ENCODE measurements at regions not wholly inside any gene's neighbourhood (a gene's known extent, or its start where the extent isn't known, plus 50 kb on each side); places are given as distances from the start of the nearest gene placed in this dataset.

GRCh38 chr5:159638481-159638880 is 277.8 kb upstream of the ADRA1B start:
- Histone ChIP-seq H3K4me1 (no peaks in the 10 kb centered on the region), H3K27ac (no peak overlapping the region), H3K27me3 (replicated peaks in 1 of 7) (no peaks in the 10 kb centered on the region), H3K9me3 (peaks cover 0 to 8% (median 0%) of the 10 kb centered on the region in 8 donors), H3K36me3 (no peaks in the 10 kb centered on the region), H3K4me3 (no peak overlapping the region)
- no peak for DNase-seq
- TF ChIP-seq POLR2AphosphoS5 (IDR thresholded peaks at IDR 0.05) (no peak), CTCF (IDR thresholded peaks at IDR 0.05 in 8 of 11, conservative IDR thresholded peaks at IDR 0.05 in 3 of 11) (no peak), POLR2A (IDR thresholded peaks at IDR 0.05) (no peak)
- intact Hi-C loops (cut with DNase I; ENCODE audit: low total_unique reads) = no loop called here

GRCh38 chr5:159638954-159639559 is 277.2 kb upstream of the ADRA1B start:
- H3K4me3 ChIP-seq = no peak overlapping the region
- H3K27me3 ChIP-seq (replicated peaks in 1 of 7) = no peaks in the 10 kb centered on the region
- no peaks in the 10 kb centered on the region for H3K4me1 ChIP-seq
- 59 to 74% (median 60%) methylated on average over 2 of the region's 2 CpGs for WGBS, 5 donors
- no peaks in the 10 kb centered on the region for H3K36me3 ChIP-seq
- DNase-seq = no peak
- TF ChIP-seq POLR2A (IDR thresholded peaks at IDR 0.05) (no peak), POLR2AphosphoS5 (IDR thresholded peaks at IDR 0.05) (no peak), CTCF (IDR thresholded peaks at IDR 0.05 in 8 of 11, conservative IDR thresholded peaks at IDR 0.05 in 3 of 11) (no peak)
- H3K9me3 ChIP-seq = peaks cover 0 to 8% (median 0%) of the 10 kb centered on the region in 8 donors
- intact Hi-C loops (cut with DNase I; ENCODE audit: low total_unique reads) = no loop called here
- no peak overlapping the region for H3K27ac ChIP-seq

- no peak overlapping the region for H3K4me3 ChIP-seq
- WGBS, 5 donors = 61 to 82% (median 70%) methylated on average over 3 of the region's 3 CpGs
- DNase-seq = no peak
- H3K9me3 ChIP-seq = peaks cover 0 to 8% (median 0%) of the 10 kb centered on the region in 8 donors
- no peak overlapping the region for H3K27ac ChIP-seq
- no peaks in the 10 kb centered on the region for H3K4me1 ChIP-seq
- H3K27me3 ChIP-seq (replicated peaks in 1 of 7) = no peaks in the 10 kb centered on the region
- TF ChIP-seq POLR2A (IDR thresholded peaks at IDR 0.05) (no peak), CTCF (IDR thresholded peaks at IDR 0.05 in 8 of 11, conservative IDR thresholded peaks at IDR 0.05 in 3 of 11) (no peak), POLR2AphosphoS5 (IDR thresholded peaks at IDR 0.05) (no peak)
- H3K36me3 ChIP-seq = no peaks in the 10 kb centered on the region
- intact Hi-C loops (cut with DNase I; ENCODE audit: low total_unique reads) = no loop called here
Measured at GRCh38 chr5:159639590-159639989, 276.7 kb upstream of the ADRA1B start.

- Histone ChIP-seq H3K4me1 (no peaks in the 10 kb centered on the region), H3K4me3 (no peak overlapping the region), H3K27ac (no peak overlapping the region), H3K9me3 (peaks cover 0 to 8% (median 0%) of the 10 kb centered on the region in 8 donors), H3K36me3 (no peaks in the 10 kb centered on the region), H3K27me3 (replicated peaks in 1 of 7) (no peaks in the 10 kb centered on the region)
- no peak for TF ChIP-seq POLR2A (IDR thresholded peaks at IDR 0.05)
- TF ChIP-seq POLR2AphosphoS5 (IDR thresholded peaks at IDR 0.05) = no peak
- no peak for TF ChIP-seq CTCF (IDR thresholded peaks at IDR 0.05 in 8 of 11, conservative IDR thresholded peaks at IDR 0.05 in 3 of 11)
- WGBS, 5 donors = 75 to 87% (median 82%) methylated on average over 4 to 5 of the region's 5 CpGs
- no peak for DNase-seq
- intact Hi-C loops (cut with DNase I; ENCODE audit: low total_unique reads) = no loop called here
Measured at GRCh38 chr5:159640446-159640845, 275.8 kb upstream of the ADRA1B start.
